Endodermal cell (in vitro differentiated cells): ENCODE measurements at regions not wholly inside any gene's neighbourhood (a gene's known extent, or its start where the extent isn't known, plus 50 kb on each side); places are given as distances from the start of the nearest gene placed in this dataset.

Experiments used
- DNase-seq: peaks from one replicate; pipeline ENCODE4 v3.0.0-alpha.2; 2017
- H3K27ac ChIP-seq: 2 replicates; pipeline ENCODE4 v1.5.1; 2013; ENCODE audit warnings: mild to moderate bottlenecking, low read depth, low read length, moderate library complexity
- H3K27me3 ChIP-seq: 2 replicates; pipeline ENCODE4 v1.6.1; 2013; ENCODE audit warnings: mild to moderate bottlenecking, low read length, moderate library complexity; ENCODE audit not compliant: insufficient read depth, control insufficient read depth, poor library complexity, severe bottlenecking
- H3K36me3 ChIP-seq: 2 replicates; pipeline ENCODE4 v1.7.0; 2013; ENCODE audit warnings: mild to moderate bottlenecking, low read length, moderate library complexity; ENCODE audit not compliant: control insufficient read depth, insufficient read depth
- H3K4me1 ChIP-seq: one replicate; pipeline ENCODE4 v1.7.0; 2013; ENCODE audit warnings: low read length; ENCODE audit not compliant: control insufficient read depth, insufficient read depth
- H3K4me3 ChIP-seq: 2 replicates; pipeline ENCODE4 v1.5.1; 2013; ENCODE audit warnings: mild to moderate bottlenecking, low read length, moderate library complexity
- H3K9ac ChIP-seq: 2 replicates; pipeline ENCODE4 v1.6.1; 2013; ENCODE audit warnings: mild to moderate bottlenecking, low read length, moderate library complexity; ENCODE audit not compliant: poor library complexity, severe bottlenecking; ENCODE audit errors: extremely low read depth
- H3K9me3 ChIP-seq: 2 replicates; pipeline ENCODE4 v1.6.1; 2013; ENCODE audit warnings: mild to moderate bottlenecking, low read length, moderate library complexity; ENCODE audit not compliant: control insufficient read depth
- H3K27ac Mint-ChIP-seq: 2 replicates; pipeline ENCODE4 v1.8.0; 2020; ENCODE audit warnings: mixed read lengths
- H3K27me3 Mint-ChIP-seq: 2 replicates; pipeline ENCODE4 v1.8.0; 2021; ENCODE audit warnings: mild to moderate bottlenecking, mixed read lengths; ENCODE audit not compliant: insufficient read depth
- H3K36me3 Mint-ChIP-seq: 2 replicates; pipeline ENCODE4 v1.8.0; 2020; ENCODE audit warnings: low read depth, mixed read lengths
- H3K4me1 Mint-ChIP-seq: 2 replicates; pipeline ENCODE4 v1.8.0; 2020; ENCODE audit warnings: mixed read lengths
- H3K4me3 Mint-ChIP-seq: 2 replicates; pipeline ENCODE4 v1.8.0; 2020; ENCODE audit warnings: mild to moderate bottlenecking, moderate library complexity, mixed read lengths
- H3K9me3 Mint-ChIP-seq: 2 replicates; pipeline ENCODE4 v1.8.0; 2020; ENCODE audit warnings: mild to moderate bottlenecking, mixed read lengths
- CTCF ChIP-seq: fragments of 200-600 bp; sonication (generic); conservative IDR thresholded peaks from 2 replicates; pipeline ENCODE4 v1.5.0; 2021; ENCODE audit warnings: antibody characterized with exemption, mild to moderate bottlenecking
- WGBS, 2 experiments: methylation state at CpG; one replicate each; pipeline versions ENCODE4 v1.1.5 to v1.1.7; 2013; ENCODE audit warnings: missing lambda C conversion rate in 2 of 2, mixed read lengths in 1 of 2; ENCODE audit not compliant: insufficient coverage in 1 of 2, insufficient read length in 1 of 2; 5-methylcytosine and 5-hydroxymethylcytosine counted together

DNA sequence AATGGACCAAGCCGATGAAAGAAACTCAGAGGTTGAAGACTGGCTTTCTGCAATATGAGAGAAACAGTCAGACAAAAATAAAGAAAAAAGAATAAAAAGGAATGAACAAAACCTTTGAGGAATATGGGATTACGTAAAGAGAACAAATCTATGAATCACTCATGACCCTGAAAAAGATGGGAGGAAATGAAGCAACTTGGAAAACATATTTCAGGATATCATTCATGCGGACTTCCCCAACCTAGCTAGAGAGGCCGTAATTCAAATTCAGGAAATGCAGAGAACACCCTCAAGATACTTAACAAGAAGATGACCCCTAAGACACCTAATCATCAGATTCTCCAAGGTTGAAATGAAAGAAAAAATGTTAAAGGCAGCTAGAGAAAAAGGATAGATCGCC is 705.3 kb upstream of the CHRM3 start:
- H3K27ac Mint-ChIP-seq: no peak overlapping the region
- no peak overlapping the region for H3K4me3 Mint-ChIP-seq
- Histone ChIP-seq H3K9me3 (no peaks in the 10 kb centered on the region), H3K36me3 (no peaks in the 10 kb centered on the region), H3K27ac (no peak overlapping the region), H3K27me3 (peaks cover 37% of the 10 kb centered on the region), H3K4me1 (no peaks in the 10 kb centered on the region), H3K9ac (no peak overlapping the region), H3K4me3 (no peak overlapping the region)
- 94 to 100% methylated on average over 2 to 5 of the region's 5 CpGs for WGBS, 2 experiments
- TF ChIP-seq CTCF: no peak
- peaks cover 61% of the 10 kb centered on the region for H3K27me3 Mint-ChIP-seq
- no peaks in the 10 kb centered on the region for H3K4me1 Mint-ChIP-seq
- H3K9me3 Mint-ChIP-seq: peaks cover 7% of the 10 kb centered on the region
- H3K36me3 Mint-ChIP-seq: no peaks in the 10 kb centered on the region
- no peak for DNase-seq

GRCh38 chr1:238677567-238677966 is 708.8 kb upstream of the CHRM3 start:
- Mint-ChIP-seq H3K27me3 (peaks cover 78% of the 10 kb centered on the region), H3K4me1 (peaks cover 14% of the 10 kb centered on the region), H3K9me3 (peaks cover 5% of the 10 kb centered on the region), H3K27ac (no peak overlapping the region), H3K36me3 (no peaks in the 10 kb centered on the region), H3K4me3 (no peak overlapping the region)
- Histone ChIP-seq H3K9me3 (peaks cover 15% of the 10 kb centered on the region), H3K9ac (no peak overlapping the region), H3K4me1 (no peaks in the 10 kb centered on the region), H3K36me3 (no peaks in the 10 kb centered on the region), H3K27me3 (peaks cover 66% of the 10 kb centered on the region), H3K27ac (no peak overlapping the region), H3K4me3 (no peak overlapping the region)
- whole genome bisulfite sequencing, 2 experiments: 96% methylated on average over 3 of the region's 4 CpGs; no CpG with 5 or more reads in 1 of the 2 experiments
- TF ChIP-seq CTCF: no peak
- DNase-seq: no peak

- Histone ChIP-seq H3K9ac (no peak overlapping the region), H3K4me3 (no peak overlapping the region), H3K27ac (no peak overlapping the region), H3K4me1 (peaks cover 4% of the 10 kb centered on the region), H3K9me3 (peaks cover 15% of the 10 kb centered on the region), H3K27me3 (peaks cover 81% of the 10 kb centered on the region), H3K36me3 (no peaks in the 10 kb centered on the region)
- peaks cover 24% of the 10 kb centered on the region for H3K4me1 Mint-ChIP-seq
- H3K9me3 Mint-ChIP-seq: peaks cover 5% of the 10 kb centered on the region
- H3K36me3 Mint-ChIP-seq: no peaks in the 10 kb centered on the region
- no peak for DNase-seq
- 95% methylated on average over 1 of the region's 1 CpG; no CpG with 5 or more reads in 1 of the 2 experiments for WGBS, 2 experiments
- TF ChIP-seq CTCF: no peak
- H3K4me3 Mint-ChIP-seq: no peak overlapping the region
- H3K27ac Mint-ChIP-seq: no peak overlapping the region
- peaks cover 79% of the 10 kb centered on the region for H3K27me3 Mint-ChIP-seq
Observed at GRCh38 chr1:238675221-238675620, 711.1 kb upstream of the CHRM3 start.
